ENCODE measurements at regions not wholly inside any gene's neighbourhood (a gene's known extent, or its start where the extent isn't known, plus 50 kb on each side); places are given as distances from the start of the nearest gene placed in this dataset.
"Not testable (repeated sequence)": the region's sequence is repeated elsewhere in the genome, so short reads cannot be mapped to it uniquely, and the experiment has no call there.

DNA sequence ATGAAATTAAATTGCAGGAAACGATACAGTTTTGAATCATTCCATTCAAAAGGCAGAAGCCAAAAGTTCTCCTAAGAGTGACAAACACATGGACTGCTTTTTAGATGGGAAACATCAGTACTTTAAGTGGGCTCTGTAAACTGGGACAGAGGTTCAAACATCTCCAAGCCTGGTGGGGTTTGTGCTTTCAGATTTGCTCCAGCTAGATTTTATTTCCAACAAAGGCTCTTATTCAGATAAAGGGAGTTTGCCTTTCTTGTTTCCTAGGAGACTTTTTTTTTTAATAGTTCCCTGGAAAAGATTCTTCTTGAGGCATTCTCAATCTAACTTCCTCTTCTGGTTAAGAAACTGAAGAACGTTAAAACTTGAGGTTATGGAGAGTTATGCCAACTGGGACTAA, 277.6 kb downstream of the TMEM38B start:
- intact Hi-C loops (cut with micrococcal nuclease), result no loop called here

DNA sequence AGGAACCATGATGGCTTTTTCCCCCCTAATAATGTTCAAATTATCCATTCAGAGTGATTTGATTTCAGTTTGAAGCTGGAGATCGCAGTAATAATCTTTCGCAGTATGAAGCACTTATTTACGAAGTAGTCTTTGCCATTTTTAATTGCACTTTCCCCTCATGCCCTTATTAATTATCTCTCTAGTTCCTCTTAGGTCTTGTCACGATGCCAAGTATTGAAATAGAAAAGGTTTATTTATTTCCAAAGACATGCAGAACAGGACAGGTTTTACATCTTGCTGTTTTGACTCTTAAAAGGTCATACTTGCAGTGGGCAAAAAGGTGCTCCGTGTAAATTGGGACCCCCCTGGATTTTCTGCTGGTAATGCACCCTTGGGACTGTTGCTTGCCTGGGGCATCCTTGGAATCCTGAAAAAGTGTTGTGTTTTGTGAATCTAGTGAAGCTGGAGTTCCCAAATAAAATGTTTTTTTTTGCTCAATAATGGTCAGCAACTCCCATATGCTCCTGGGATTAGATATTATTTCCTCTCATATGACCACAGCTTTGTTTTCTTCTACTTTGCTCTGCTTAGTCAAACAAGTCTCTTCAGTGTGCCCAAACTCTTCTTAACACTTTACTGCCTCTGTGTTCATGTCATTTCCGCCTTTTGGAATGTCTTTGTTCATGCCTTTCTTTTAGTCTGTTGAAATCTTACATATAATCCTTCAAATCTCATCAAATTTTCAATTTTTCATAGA, 278.3 kb downstream of the TMEM38B start:
- intact Hi-C loops (cut with micrococcal nuclease), result no loop called here

DNA sequence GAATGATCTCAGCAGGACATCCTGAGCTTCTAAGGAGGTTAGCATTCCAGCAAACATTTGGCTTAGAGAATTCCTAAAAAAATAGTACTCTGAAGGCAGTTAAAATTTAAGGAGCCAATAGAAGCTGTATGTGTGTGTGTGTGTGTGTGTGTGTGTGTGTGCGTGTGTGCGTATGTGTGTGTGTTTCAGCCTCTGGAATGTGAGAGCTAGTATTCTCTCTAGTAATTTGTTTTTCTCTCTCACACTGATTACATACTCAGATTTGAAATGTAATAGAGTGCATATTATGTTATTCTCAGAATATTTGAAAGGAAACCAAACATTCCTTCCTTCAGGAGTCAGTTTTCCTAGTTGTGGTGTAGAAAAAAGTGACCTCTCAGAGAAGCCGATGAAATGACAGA, 279.6 kb downstream of the TMEM38B start:
- intact Hi-C loops (cut with micrococcal nuclease), result no loop called here

DNA sequence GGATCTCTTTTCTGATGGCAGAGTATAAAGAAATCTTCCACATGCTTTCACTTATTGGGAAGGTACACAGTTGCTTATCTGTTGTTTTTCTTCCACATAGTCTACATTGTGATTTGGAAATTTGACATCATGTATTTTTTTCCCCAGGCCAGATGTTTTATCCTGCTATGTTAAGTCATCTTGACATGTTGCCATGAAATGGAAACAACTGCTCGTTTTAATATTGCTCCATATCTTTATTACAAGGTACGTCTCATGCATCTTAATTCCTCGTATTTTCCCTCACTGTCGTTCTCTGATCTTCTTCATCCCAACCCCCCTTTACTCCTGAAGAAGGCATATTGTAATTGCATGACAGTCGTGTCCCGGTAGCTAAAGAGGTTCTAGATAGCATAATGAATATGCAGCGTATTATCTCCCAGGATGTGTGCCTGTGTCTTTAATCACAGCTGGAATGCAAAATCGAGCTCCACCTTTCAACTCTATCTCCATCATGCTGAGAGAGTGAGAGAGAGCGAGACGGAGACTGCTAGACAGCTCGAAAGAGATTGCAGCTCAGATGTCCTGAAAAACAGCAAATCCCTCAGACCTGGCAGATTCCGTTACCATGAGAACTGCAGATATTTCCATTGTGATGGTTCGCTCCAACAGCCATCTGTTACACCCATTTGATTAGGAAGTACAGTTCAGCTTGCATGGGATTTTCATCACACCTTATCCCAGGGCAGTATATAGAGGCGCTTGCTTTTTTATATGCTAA, 281.7 kb downstream of the TMEM38B start:
- intact Hi-C loops (cut with micrococcal nuclease), result no loop called here

DNA sequence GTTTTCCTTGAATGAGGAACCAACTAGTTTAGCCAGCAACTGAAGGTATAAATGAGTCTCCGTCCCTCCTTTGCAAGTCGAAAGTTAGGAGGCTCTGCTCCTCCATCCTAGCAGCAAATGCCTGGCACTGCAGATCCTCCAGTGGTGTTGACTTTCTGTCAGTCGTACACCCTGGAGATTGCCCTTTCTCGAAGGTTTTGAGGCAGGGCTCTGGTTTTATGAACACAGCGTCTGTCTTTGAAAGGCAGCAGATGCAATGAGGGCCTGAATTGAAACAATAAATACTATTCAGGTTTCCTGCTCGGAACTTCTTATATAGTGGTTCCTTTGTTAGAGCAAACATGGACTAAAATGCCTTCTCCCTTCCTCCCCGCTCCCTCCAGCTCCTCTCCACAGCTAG, 284.0 kb downstream of the TMEM38B start:
- intact Hi-C loops (cut with micrococcal nuclease), result no loop called here

DNA sequence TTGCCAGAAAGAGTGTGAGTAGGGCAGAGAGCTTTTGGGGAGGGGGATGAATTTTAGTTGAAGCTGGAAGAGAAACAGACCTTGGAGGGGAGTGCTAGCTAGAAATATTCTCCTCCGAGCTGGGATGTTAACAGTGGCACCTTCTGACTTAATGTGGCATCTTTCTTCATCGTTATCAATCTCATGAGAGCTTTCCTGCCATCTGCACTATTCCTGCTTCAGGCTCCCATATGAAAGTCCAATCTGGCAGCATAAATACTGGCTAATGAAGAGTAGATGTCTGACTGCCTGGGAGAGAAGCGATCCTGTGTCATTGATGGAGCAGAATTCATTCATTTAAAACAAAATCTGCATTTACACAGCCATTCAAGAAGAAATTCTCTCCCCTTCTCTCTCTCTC, 284.5 kb downstream of the TMEM38B start:
- intact Hi-C loops (cut with micrococcal nuclease), result no loop called here

DNA sequence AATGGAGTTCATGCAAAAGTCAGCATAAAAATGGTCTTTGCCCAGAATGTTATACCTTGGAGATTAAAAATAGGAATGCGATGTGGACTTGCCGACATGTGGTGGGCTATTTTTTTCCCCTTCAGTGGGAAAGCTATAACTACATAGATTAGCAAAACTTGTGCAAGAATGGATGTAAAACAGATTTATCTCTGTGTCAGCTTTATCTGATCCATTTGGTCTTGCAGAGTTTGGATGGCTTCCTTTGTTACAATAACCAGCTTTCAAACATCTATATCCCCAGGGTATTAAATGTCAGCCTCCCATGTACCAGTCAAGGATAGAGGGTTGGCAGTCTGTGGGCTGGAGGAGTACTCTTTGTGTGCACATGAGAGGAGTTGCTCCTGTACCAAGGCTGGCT, 284.9 kb downstream of the TMEM38B start:
- intact Hi-C loops (cut with micrococcal nuclease), result no loop called here

DNA sequence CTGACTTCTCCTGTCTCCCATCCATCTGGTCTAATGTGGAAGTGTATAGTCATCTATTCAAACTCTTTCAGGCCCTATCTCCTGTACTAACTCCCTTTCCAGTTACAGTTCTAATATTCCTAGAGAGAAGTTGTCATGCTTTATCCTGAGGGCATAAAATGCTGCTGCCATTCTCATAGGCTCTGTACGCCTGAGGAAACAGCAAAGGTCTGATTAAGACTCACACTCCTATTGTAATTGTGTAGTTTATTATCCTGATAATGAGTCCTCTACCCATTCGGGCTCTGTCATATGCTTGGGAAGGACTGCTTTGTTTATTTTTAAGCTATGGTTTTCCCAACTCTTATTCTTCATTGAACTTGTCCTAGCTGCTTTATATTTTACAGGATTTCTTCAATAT, 290.4 kb downstream of the TMEM38B start:
- intact Hi-C loops (cut with micrococcal nuclease), result no loop called here

DNA sequence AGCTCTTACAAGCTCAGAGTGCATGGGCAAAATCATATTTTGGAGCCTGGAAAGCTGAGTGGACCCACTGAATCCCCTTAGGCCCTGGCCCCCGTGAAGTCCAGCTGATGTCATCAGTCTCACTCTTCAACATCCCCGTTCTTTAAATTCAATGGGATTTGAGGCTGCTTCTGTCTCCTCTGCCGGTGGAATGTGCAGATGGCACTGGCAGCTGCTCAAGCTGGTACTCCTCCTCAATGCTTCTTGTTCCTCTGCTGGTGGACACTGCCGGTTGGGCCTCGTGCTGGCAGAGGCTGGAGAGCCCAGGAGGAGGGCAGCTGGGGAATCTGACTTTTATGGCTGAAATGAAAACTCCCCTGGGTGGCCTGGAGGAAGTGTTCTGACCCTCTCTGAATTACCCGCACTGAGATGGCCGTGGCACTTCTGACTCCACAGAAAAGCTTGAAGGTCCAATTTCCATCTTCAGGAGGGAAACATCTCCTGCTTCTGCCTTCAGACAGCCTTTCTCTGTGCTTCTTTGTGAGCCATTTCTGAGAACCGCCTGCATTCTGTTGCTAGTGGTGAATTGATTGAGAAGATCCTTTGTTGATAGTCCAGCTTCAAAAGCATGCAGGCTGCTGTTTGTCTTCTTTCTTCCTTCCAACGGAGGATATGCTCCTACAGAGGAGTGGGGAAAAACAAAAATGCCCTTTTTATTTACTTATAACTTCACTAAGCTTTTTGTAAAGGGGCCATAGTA, 298.9 kb downstream of the TMEM38B start:
- intact Hi-C loops (cut with micrococcal nuclease), result no loop called here

DNA sequence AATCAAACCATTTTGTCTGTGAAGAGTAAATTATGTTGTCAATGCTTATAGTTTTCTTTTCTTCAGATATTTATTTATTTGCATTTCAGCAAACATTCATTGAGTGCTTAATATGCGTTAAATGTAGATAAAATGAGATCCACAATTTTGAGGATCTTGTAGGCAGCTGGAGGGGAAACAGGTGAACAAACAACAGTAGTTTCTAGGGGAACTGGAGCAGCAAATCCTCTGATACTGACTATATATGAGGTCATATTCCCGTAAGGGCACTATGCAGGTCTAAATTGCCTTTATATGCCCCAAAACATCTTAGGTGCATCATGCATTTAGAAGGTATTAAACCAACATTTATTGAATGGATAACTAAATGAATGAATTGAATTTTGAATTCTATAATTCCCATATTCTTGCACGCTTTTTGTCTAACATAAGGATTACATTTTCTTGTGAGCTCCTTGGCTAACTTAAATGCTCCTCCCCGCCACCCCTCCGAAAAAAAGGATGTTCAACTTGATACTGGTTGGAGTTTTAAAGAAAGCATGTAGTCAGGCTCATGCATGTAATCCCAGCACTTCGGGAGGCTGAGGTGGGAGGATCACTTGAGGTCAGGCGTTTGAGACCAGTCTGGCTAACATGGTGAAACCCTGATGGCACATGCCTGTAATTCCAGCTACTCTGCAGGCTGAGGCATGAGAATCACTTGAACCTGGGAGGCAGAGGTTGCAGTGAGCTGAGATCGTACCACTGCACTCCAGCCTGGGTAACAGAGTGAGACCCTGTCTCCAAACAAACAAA, 299.8 kb downstream of the TMEM38B start:
- intact Hi-C loops (cut with micrococcal nuclease), result no loop called here

DNA sequence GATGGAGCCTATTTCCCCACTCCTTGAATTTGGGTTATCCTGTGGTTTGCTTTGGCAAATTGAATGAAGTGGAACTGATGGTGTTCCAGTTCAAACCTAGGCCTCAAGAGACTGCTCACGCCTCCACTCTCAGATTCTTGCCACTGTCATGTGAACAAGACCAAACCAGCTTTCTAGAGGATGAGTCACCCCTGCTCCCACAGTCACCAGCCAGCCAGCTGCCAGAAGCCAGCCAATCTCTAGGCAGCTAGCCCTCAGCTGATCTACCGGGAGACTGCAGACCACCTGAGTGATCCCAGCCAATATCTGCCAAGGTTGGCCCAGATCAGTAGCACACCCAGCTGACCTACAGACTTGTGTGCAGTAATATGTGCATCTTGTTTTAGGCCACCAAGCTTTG, 300.6 kb downstream of the TMEM38B start:
- intact Hi-C loops (cut with micrococcal nuclease), result no loop called here

DNA sequence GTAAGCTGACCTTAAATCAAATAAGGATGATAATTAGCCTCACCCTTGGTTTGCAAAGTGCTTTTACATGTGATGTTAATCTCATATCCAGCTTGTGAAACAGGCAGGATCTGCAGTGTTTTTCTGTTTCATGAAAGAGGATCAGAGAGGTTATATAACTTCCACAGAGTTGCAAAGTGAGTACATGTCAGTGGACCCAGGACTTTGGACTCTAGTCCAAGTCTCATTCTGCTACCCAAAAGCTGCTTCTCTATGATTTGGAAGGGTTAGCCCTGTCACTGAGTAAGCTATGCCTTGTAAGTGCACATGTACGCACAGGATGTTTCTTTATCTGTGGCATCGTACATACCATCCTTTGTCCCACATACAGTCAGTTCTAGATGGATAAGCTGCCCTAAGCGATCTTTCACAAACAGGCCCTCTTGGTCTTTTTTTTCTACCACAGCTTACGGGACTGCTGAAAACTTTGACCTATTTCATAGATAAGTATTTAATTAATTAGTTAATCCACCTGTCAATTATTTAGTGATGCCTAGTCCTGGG, 322.9 kb downstream of the TMEM38B start:
- intact Hi-C loops (cut with micrococcal nuclease), result no loop called here

DNA sequence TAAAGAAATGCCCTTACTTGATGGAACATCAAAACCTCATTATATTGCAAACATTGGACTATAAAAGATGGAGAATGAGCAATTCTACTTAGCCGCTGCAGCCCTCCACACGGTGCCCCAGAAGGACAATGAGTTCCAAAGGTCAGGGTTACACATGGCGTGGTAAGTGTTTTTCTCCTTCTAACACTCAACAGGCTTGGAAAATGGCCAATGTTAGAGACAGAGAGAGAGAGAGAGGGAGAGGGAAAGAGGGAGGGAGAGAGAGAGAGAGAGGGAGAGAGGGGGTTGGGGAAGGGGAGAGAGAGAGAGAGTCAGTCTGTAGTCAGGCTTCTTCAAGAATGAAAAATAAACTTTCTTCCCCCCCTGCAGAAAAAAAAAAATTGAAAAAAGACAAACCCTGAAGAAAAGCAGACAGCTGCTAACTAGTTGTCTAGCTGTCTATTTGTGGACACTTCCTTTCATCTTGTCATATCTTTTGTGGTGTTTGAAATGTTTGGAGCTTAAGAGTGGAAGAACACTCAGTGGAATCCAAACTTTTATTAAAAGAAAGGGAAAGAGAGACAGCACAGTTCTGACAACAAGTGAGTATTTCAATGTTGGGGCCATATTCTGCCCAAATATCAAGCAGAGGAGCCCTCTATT, 324.8 kb downstream of the TMEM38B start:
- intact Hi-C loops (cut with micrococcal nuclease), result no loop called here

DNA sequence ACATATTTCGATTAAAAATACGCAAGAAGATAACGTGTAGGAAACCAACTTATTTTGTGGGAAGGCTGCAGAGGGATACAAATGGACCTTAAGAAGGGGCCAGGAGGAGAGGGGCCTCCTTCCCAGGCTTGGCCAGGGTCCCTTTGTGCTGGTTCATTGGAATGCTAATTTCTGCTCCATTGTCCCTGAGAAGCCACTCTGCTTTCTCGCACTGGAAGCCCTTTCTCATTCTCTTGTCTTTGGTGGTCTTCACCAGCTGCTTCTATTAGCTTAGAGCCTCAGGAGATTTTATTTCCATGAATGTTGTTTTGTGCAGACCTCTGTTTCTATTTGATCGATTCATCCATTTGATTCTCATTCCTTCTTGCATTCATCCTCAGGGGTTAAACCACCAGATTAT, 325.4 kb downstream of the TMEM38B start:
- intact Hi-C loops (cut with micrococcal nuclease), result no loop called here

DNA sequence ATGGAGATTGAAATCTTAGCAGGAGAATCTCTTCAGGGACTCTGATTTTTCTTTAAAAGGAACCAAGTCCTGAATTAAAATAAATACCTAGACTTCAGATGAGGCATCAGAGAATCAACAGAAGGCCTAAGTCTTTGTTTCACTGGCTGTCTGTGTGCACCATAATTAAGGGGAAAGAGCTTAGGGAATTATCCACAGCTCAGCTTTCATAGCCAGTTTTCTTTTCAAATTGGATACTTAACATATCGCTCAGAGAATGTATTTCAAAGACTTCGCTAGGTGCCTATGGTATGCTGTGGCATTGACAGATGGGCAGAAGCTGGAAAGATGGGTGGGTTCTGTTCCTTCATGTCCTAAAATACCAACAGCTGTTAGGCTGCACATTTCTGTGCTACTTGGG, 325.8 kb downstream of the TMEM38B start:
- intact Hi-C loops (cut with micrococcal nuclease), result no loop called here

DNA sequence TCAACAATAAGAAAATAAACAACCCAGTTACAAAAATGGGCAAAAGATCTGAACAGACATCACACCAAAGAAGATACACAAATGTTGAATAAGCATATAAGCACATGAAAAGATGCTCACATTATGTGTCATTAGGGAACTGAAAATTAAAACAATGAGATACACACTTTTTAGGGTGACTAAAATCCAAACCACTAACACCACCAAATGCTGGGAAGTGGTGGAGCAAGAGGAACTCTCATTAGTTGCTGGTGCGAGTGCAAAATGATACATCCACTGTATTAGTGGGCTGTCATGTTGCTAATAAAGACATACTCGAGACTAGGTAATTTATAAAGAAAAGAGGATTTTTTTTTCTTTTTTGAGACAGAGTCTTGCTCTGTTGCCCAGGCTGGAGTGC, 329.1 kb downstream of the TMEM38B start:
- intact Hi-C loops (cut with micrococcal nuclease), result no loop called here

DNA sequence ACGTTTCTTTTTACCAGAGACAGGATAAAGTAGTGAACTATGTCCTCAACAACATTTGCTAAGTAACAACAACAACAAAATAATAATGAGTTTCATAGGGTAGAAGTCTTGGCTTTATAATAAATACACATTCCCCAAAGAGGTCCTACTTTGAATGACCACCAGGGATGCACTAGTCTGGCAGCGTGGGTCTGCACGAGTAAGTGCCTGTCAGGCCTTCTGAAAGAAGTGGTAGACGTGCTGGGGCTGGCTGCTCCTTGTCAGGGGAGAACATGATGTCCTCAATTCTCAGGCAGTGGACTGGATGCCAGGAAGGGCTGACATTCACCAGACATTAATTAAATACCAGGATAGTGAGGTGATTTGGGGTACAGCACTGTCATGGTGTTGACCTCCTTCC, 331.1 kb downstream of the TMEM38B start:
- intact Hi-C loops (cut with micrococcal nuclease), result no loop called here

DNA sequence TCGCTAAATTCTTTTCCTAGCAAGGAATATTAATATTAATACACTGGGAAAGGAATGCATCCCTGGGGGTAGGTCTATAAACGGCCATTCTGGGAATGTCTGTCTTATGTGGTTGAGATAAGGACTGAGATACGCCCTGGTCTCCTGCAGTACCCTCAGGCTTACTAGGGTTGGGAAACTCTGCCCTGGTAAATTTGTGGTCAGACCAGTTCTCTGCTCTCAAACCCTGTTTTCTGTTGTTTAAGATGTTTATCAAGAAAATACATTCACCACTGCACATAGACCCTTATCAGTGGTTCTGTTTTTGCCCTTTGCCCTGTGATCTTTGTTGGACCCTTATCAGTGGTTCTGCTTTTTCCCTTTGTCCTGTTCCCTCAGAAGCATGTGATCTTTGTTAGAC, 335.8 kb downstream of the TMEM38B start:
- intact Hi-C loops (cut with micrococcal nuclease), result not testable (repeated sequence)

DNA sequence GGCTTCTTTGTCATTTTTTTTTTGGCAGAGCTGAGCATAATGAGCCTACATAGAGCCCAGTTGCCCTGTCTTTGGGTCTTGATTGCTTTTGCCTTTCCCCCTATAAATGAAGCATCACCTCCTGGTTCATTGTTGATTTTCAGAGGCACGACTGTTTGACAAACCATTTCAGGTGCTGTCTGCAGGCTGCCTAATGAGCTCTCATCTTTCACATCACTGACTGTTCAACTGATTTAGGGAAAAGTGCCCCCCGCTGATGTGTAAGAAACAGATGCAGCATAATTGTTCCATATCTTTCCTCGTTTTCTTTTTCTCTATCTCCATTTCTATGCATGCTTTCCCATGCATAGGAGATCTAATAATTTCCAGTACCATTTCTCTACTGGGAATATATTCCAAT, 338.6 kb downstream of the TMEM38B start:
- intact Hi-C loops (cut with micrococcal nuclease), result no loop called here

DNA sequence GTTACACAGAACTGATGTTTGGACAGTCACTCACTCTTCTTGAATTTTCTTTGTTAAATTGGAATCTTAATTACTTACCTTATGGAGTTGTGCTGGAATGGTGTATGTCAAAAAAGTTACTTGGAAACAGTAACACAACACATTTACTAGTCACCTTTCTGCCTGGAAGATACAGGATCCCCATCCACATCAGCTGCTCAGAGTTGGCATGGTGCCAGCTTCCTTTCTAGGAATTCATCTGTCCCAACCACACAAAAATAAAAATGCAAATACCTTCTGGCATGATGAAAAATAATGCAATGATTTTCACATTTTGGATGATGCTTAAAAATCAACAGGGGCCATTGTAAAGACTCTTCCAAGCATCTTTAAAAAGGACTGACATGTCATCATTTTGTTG, 341.5 kb downstream of the TMEM38B start:
- intact Hi-C loops (cut with micrococcal nuclease), result no loop called here
